Loucy (cell line): ENCODE measurements at regions not wholly inside any gene's neighbourhood (a gene's known extent, or its start where the extent isn't known, plus 50 kb on each side); places are given as distances from the start of the nearest gene placed in this dataset.

ENCODE experiments used
- CTCF ChIP-seq: fragments of 200-600 bp; sonication (generic); conservative IDR thresholded peaks from 2 replicates; pipeline ENCODE4 v1.5.1; 2014; ENCODE audit warnings: mild to moderate bottlenecking, antibody characterized with exemption, low read length
- EZH2phosphoT487 ChIP-seq: fragments of 200-600 bp; IDR thresholded peaks from 2 replicates; pipeline ENCODE4 v1.6.1; 2018; ENCODE audit warnings: antibody characterized with exemption, mild to moderate bottlenecking, moderate library complexity, borderline replicate concordance

- TF ChIP-seq CTCF (no peak), EZH2phosphoT487 (no peak)
Measured at GRCh38 chr4:14387647-14388046, 614.6 kb upstream of the CPEB2 start.
